Epidermal melanocyte (primary cell): ENCODE measurements at regions not wholly inside any gene's neighbourhood (a gene's known extent, or its start where the extent isn't known, plus 50 kb on each side); places are given as distances from the start of the nearest gene placed in this dataset.

Experiments
- DNase-seq: peaks from one replicate; pipeline ENCODE4 v3.0.0; 2011; ENCODE audit warnings: low spot score; ENCODE audit not compliant: insufficient read length

DNA sequence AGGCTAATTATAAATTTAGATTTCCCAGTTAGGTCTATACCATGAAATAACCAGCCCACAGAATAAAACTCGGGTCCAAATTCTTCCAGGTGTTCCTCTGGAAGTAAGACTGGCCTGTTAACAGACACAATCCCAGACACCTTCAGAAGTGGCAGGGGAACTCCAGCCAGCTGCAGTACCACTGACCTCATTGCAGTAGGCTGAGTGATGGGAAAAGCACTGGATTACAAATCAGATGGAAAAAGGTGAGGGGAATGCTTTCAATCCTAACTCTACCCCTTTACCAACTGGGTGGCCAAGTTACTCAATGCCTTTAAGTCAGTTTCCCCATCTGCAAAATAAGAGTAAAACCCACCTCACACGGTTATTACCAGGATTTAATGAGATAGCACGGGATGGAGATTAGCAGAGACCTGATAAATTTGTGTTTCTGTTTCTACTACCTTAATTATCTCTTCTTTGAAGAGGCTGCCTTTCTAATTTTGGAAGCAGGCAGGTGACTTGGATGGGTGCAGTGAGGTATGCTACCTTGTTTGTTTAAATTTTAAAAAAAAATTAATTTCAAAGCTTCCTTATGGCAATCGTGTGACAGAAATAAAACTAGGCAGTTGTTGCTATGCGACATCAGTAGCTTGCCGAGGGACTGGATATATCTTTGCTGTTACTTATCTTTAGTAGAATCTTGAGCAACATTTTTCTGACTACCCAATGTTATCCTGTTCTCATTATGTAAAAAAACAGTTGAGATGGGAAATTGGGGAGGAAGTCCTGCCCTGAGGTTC, 167.3 kb upstream of the GRIN2B start:
- no peak for DNase-seq

DNA sequence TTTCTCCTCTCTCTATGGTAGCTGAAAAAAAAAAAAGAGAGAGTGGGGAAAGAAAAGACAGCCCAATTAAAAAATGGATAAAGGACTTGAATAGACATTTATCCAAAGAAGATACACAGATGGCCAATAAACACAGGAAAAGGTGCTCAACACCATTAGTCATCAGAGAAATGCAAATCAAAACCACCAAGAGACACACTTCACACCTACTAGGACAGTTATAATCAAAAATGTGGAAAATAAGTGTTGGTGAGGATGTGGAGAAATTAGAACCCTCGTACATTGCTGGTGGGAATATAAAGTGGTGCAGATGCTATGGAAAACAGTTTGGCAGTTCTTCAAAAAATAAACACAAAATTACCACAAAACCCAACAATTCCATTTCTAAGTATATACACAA, 172.4 kb upstream of the GRIN2B start:
- no peak for DNase-seq

DNA sequence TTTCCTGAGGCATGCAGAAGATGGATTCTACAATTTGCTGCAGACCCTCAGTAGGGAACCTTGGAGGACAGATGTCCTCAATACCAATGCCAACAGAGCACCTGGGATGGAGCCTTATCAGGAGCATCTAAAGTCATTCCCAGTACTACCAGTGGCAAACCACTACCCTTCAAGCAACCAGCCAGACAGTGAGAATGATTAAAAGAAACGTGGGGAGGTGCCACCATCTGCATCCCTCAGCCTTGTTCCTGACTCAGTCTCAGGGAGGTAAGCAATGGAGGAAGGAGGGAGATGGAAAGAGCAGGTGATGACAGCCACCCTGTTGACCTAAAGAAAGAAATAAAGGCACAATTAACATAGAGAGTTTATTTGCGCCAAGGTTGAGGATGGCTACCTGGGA, 175.2 kb upstream of the GRIN2B start:
- no peak for DNase-seq

DNA sequence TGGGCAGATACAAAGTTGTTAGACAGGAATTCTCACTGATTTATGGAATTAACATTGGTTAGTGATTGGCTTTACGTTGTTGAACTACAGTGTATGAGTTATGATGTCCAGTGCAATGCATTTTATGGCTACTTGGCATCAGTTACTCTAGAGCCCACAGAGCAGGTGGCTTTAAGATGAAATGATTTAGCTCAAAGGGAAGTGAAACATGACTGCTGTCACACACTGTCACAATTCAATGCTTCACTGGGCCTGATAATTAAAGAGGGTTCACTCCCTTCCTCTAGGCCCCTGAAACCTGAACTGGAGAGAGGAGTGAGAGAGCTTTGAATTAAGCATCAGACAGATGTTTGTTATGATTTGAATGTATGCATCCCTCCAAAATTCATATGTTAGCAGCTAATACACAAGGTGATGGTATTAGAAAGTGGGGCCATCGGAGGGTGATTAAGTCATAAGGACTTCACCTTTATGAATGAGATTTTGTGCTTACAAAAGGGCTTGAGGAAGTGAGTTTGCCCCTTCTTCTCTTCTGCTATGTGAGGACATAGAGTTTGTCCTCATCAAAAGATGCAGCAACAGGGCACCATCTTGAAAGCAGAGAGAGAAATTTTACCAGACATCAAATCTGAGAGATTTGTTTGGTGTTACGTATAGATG, 175.8 kb upstream of the GRIN2B start:
- DNase-seq = no peak

DNA sequence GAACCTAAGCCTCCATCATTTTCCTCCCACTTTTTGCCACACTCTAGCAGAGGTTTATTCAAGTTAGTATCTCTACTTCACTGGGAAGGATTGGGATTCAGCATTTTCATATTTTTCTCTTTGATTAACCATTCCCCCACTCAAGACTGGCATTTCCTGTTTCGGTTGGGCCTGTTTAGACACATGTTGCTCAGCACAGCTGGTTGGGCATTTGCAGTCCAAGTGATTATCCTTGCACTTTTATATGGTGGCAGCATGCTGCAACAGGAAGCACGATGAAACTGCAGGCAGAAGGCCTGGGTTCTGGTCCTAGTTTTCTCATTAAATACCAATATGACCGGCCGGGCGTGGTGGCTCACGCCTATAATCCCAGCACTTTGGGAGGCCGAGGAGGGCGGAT, 182.9 kb upstream of the GRIN2B start:
- no peak for DNase-seq

DNA sequence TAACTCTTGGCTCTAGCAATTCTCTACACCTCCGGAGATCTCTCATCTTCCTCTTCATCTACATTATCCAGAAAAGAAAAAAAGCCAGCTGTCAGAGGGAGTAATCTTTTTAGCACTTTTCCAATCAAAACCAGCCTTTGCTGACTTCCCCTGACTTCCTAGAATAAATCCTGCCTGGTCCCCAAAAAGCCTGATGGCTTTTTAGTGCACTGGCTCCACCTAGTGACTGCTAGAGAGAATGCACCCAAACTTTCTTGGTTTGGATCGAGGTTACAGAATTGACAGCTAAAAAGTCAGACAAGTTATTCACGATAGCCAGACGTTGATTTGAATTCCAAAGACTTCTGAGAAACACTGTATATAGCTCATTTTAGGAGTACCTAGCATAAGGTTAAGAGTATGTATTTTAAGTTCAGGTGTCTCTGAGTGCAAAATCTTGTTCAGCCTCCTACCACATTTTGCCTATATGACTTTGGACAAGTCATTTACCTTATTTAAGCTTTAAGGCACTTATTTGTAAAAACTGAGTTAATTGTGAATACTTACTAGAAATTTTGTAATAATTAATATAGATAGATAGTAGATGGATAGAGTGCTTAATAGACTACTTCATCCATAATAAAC, 185.7 kb upstream of the GRIN2B start:
- peak; percentile 78 for DNase-seq

DNA sequence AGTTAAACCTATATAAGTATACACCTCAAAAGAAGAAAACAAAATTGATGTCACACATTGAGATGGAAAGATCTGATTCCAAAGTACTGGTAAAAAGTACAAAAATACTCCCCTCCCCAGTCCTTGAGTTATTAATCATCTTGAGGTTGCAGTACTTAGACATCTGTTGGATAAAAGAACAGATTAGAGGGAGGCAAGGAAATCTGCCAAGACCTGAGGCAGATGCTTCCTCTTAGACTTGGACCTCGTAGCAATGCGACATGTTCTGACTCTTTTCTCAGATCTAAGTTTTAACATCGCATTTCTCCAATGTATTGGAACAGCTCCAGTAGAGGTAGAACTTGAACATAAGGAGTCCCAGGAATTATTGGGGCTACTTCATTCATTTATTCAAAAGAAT, 187.9 kb upstream of the GRIN2B start:
- DNase-seq = no peak

DNA sequence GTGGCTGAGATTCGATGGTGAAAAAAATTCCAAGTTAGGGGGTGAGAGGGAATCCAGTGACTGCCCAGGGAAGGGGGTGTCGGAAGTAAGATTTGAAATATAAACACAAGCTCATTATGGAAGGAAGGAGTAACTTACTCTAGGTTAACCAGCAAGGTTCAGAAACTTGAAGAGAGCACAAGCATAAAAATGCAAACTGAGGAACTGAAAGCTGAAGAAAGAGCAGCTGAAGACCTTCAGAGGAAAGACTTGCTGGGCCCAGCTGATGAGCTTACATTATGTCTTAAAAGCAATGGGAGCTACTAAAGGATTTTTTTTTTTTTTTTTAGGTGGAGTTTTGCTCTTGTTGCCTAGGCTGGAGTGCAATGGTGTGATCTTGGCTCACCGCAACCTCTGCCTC, 189.7 kb upstream of the GRIN2B start:
- DNase-seq = no peak

DNA sequence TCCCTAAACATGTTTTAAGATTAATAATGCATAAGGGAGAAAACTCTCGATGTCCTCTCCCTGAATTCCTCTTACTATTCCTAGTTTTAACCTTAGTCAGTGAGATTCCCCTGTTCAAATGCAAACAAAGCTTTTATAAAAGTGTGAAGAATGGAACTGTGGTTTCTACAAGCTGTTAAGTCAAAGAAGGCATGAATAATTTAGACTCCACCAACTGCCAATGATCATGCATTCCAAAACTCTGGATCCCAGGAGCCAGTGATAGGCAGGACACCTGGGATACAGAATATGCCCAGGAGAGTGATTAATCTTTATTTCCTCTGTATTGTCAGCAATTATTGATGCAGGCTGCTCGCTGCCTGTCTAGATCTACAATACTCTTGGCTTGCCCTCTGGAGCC, 190.3 kb upstream of the ATF7IP start:
- DNase-seq = no peak

DNA sequence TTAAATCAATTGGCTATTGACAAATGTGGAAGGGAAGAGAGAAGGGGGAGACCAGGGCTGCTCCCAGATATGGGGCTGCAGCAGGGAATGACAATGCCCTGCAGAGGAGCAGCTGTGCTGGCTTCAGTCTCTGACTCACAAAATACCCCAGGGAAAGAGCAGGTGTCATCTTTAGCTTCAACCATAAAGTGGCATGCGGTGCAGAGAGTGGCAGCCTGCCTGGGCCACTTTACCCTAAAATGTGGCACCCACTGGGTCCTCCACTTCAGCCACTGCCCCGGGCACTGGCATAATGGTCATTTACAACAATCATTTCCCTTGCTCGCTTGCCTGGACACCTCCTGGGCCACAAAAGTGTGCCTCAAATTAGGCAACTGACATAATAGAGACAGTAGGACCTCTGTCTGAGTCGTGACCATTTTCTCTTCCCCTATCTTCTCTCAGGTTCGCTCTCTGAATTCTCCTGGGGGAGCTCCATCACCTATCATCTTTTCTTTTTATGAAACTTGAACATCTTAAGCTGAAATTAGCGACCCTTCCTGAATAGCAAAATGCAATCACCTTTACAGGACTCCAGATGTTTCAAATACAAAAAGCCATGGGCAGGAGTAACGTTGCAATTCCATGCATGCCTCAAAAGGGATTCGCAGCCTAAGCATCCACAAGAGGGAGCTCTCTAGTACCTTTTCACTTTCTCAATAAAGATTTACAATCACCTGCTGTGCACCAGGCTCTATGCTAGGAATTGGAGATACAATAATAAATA, 179.9 kb upstream of the ATF7IP start:
- DNase-seq = no peak

DNA sequence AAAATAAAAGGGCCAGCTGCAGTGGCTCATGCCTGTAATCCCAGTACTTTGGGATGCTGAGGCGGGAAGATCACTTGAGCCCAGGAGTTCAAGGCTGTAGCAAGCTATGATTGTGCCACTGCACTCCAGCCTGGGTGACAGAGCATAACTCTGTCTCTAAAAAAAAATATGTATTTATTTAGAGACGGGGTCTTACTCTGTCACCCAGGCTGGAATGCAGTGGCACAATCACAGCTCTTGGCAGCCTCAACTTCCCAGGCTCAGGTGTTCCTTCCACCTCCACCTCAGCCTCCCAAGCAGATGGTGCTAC, 179.3 kb upstream of the ATF7IP start:
- DNase-seq = no peak

DNA sequence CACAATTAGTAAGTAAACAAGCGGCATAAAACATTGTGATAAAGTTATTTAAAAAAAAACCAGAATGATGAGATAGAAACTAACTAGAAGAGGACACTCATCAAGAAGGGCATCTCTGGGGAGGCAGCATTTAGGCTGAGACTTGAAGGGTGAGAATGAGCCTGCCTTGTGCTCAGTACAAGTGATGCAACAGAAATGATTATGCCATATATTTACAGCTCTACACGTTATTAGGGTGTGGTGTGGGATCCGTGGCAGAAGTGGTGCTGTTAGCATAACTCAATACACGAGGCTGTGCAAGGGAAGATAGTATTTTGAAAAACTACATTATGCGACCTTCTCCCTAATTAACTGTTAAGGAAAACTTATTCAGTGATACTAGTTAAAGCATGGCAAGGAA, 178.5 kb upstream of the ATF7IP start:
- no peak for DNase-seq

DNA sequence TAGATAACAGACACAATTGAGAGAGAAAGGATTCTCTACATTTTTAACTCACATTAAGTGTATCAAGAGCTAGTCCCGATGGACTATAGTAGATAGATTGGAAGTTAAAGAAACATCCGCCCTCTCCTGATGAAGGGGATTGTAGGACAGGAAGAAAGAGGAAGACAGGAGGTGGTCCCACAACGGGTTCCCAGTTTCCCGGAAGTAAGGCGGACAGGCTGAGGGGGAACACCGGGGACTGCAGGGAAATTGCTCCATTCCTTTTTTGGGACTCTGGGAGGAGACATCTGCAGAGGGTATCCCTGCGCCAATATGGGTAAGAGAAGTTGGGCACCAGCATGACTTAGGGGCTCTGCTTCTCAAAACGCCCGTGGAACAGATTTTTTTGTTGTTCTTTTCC, 177.5 kb upstream of the ATF7IP start:
- no peak for DNase-seq

DNA sequence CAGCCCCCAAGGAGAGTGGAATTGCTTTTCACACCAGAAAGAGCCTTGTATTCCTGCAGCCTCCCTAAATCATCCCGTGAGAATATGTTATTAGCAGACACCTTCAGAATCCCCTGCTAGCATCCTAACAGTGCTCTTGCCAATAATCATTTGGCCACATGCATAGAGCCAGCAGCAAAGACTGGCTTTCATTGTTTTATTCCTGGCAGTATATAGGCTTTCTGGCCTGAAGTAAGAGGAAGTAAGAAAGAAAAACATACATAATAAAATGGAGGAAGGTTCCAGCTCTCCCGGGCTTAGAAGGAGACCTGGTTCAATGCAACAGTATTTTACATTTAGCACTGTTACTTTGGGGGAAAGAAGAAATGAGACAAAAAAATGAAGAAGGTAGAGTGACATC, 176.7 kb upstream of the ATF7IP start:
- no peak for DNase-seq

DNA sequence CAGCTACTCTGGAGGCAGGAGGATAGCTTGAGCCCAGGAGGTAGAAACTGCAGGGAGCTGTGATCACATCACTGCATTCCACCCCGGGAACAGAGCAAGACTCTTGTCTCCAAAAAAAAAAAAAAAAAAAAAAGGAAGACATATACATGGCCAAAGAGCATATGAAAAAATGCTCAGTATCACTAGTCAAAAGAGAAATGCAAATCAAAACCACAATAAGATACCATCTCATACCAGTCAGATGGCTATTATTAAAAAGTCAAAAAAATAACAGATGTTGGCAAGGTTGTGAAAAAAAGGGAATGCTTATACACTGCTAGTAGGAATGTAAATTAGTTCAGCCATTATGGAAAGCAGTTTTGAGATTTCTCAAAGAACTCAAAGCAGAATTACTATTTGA, 174.8 kb upstream of the ATF7IP start:
- no peak for DNase-seq

DNA sequence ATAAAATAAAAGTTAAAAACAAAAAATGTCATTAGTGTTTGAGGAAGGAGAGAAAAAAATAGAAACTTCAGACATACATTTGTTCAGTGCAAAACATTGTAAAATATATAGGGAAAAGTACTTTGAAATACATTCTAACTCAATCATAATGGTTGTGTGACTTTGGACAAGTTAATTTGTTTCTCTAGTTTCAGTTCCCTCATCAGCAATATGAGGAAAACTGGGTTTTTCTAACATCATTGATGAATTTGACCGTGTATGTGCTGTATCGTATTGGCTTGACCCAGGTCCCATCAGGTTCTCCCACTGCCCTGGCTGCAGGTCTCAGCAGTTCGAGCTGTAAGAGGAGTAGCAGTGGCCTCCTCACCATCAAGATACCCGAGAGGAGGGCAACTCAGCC, 173.9 kb upstream of the ATF7IP start:
- no peak for DNase-seq

DNA sequence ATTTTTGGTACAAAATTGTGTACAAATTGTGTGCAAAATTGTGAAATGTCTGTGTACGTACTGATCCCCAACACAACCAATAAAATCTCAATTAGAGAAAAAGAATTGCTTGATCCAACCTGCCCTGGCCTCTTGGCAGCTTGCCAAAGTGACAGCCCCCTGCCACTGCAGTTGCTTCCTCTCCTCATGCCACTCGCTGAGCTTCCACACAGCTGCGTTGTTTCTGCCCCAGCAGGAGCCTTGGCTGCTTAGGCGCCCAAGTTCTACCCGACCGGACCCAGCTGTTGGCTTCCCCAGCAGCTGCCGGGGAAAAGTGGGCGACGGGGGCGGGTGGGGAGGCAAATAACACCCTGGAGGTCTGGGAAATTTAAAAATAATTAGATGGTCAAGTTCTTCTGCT, 171.8 kb upstream of the ATF7IP start:
- no peak for DNase-seq

DNA sequence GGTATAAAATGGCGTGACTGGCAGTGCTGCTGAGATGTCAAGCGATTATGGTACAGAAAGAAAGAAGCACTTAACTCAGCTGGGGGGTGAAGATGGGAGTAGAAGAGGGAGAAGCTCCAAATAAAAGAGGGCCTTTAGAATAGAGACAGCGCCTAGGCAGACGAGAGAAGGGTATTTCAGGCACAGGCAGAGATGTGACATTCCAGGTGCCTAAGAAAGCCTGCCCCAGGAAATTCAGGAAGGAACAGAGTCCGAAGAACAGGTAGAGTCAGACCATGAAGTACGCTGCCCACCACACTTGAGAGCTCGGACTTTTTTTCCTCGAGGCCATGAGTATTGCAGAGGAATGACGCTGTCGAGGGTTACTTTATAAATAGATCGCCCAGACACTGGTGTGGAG, 170.9 kb upstream of the ATF7IP start:
- no peak for DNase-seq

DNA sequence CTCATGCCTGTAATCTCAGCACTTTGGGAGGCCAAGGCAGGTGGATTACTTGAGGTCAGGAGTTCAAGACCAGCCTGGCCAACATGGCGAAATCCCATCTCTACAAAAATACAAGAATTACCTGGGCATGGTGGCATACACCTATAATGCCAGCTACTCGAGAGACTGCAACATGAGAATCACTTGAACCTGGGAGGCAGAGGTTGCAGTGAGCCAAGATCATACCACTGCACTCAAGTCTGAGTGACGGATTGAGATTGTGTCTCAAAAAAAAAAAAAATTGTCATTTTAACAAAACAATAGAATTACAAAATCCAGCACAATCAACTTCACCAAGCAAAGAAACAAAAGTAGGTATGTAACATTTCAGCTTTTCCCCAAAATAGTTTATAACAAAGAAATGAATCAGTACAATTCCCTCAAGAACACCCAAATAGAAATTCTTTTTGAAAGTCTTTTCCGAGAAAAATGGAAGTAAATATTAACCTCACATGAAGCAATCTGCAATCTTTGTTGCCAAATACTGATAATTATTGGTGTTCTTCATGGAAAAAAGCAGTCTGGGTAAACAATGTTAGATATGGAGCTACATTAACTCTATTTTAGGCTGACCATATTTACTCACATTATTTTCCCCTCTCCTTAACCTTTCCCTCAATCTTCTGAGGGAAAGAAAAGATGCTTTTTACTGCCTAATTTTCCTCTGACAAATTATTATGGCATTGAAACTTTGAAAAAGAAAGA, 165.9 kb upstream of the ATF7IP start:
- no peak for DNase-seq

DNA sequence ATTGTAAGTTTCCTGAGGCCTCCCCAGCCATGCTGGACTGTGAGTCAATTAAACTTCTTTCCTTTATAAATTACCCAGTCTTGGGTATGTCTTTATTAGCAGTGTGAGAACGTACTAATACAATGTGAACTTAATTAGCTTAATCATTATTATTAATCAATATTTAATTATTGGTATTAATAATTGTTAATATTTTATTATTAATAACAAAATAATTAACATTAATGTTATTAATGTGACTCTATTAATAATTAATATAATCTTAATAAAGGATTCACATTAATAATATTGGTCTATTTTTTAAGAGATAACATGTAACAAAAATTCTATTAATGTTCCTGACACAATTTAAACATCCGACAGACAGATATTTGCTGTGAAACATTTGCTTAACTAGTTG, 164.9 kb upstream of the ATF7IP start:
- DNase-seq = no peak

DNA sequence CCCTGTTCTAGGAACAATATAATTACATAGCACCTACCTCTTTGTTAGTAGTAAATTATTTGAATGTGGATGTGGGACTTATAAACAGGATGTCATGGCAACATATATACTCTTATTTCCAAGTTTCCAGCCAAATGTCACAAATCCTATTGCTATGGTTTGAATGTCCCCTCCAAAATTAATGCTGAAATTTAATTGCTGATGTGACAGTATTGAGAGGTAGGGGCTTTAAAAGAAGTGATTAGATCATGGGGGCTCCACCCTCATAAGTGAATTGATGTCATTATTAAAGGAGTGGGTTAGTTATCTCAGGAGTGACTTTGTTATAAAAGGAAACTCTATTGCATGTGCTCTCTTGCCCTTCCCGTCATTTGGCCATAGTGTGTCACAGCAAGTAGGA, 164.2 kb upstream of the ATF7IP start:
- DNase-seq = no peak
